HG03457 (cell line): ENCODE measurements at regions not wholly inside any gene's neighbourhood (a gene's known extent, or its start where the extent isn't known, plus 50 kb on each side); places are given as distances from the start of the nearest gene placed in this dataset.
"Not testable (repeated sequence)": the region's sequence is repeated elsewhere in the genome, so short reads cannot be mapped to it uniquely, and the experiment has no call there.

ENCODE experiments used
- ATAC-seq: cut with Tn5 transposase; IDR thresholded peaks from one replicate; pipeline ENCODE4 v1.9.1; 2021; ENCODE audit warnings: moderate number of reproducible peaks; ENCODE audit not compliant: unreplicated experiment

DNA sequence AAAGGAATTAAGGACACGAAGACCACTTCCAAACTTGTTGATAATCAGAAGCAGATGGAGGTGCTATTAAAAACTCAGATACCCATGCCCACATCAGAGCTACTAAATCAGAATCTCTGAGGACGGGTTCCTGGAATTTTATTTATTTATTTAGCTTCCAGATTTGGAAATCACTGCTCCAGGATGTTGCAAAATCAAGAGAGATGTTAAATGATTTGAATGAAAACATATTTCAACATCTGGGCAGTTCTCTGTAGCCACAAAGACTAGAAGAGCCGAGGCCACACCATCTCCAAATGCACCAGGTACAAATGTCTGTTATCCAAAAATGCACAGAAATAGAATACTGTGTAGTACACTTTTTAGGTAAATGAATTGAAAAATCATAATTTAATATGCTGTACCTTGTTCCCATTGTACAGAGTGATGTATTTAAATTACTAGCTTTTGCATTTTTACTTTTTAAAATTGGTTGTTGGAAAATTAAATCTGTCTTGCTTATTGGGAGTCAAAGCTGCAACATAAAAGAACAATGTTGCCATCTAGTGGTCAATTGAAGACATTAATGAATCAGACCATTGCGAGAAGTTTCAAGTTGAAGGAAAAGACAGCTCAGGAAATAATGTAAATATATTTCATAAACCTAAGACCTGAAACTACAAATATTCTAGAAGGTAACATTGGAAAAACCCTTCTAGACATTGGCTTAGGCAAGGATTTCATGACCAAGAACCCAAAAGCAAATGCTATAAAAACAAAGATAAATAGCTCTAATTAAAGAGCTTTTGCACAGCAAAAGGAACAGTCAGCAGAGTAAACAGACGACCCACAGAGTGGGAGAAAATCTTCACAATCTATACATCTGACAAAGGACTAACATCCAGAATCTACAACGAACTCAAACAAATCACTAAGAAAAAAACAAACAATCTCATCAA is 151.3 kb upstream of the TTC29 start:
- no peak for ATAC-seq

DNA sequence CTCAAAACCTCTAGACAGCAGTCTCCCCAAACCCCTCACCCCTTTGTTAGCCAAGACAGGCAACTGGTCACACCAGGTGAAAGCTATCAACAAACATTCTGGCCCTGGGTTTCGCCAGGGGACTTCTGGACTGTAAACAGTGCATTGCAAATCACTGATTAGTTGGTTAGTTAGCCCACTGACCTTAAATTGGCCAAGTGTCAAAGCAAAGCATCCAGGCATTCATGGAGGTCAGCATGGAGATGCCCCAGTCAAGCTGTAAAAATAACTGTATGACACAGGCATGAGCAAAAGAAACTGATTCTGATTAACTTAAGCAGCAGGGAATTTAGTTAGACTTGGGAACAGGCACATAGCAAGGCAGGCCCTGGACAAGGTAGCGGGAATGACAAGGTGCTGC is 156.0 kb upstream of the TTC29 start:
- no peak for ATAC-seq

DNA sequence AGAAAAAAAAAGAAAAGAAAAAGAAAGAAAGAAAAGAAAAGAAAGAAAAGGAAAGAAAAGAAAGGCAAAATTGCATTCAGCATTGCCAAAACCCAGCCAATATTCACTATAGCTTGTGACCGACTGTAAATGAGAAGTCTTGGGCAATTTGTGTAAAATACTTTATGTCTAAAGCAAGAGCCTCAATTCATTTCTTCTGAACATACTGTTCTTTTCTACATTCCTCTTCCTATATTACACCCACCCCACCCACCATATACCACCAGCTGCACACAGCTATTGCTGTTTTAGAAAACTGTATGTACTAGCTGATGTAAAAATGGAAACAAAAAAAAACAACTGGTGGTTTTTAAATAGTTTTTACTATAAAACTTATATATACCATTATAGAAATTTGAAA is 156.9 kb upstream of the TTC29 start:
- no peak for ATAC-seq

DNA sequence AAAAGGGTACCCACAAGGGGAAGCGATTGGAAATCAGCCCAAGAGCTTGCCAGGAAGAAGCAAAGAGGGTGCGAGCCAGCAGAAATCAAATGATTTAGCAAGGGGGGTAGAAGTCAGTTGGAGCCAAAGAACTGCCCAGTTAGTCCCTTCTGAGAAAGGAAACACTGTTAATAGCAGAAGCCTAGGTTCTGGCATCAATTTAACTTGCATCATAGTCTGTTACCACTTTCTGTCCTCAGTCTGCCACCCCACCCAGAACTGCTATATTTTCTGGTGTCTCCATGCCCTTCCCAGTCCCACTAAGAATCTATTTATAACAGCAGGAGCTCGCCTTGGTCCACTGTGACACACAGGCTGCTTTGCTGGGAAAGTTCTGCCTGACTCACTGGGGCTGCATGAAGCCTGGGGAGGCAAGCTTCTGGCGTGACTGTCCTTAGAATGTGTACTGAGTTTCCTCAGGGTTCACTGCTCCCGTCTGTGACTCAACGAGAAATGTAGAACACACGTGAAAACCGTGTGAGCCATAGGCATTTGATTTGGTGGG is 157.8 kb upstream of the TTC29 start:
- no peak for ATAC-seq

DNA sequence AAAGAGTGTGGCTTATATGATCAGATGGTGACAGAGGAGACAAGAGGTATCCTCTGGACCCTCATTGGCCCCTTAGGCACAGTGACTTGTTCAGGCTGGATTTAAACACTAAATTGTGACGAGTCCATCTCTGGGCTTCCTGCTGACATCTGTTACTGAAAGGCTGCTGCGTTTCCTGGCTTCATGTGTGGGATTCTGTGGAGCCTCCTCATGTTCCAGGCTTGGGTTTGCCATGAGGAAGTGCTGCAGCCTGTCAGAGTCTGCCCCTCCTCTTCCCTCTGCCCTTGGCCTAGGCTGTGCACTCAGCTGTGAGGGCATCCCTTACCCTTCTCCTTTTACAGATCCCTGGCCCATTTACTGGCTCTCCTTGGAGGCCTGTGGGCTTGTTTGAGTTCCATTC is 159.1 kb upstream of the TTC29 start:
- ATAC-seq = no peak

DNA sequence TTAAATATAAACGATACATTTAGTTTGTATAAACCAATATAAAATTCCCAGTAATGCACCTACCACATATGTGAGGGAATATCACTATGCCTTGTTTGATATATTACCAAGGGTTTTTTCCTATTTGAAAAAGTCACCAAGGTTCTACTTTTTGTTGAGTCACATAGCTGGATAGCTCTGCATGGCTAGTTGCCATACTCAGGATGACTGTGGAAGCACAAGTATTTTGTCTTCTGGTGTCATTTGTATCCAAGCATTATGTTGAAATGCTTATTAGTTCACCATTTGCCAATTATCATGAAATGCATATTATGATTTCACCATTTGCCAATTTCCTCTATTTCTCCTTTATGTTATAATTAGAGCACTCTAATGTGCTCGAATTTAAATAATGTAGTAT is 162.7 kb upstream of the TTC29 start:
- ATAC-seq = no peak

DNA sequence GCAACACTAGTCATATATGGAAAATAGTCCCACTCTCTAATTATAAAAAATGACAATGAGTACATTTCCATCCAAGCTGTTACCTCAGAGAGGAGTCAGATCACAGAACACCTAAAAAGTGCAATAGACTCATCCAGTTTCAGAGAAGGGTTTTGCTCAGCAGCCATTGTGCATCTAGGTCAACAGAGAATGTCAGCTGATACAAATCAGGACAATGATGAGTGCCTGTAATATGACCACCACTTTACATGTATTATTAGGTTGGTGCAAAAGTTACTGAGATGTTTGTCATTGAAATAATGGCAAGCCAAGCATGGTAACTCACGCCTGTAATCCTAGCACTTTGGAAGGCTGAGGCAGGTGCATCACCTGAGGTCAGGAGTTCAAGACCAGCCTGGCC is 164.1 kb upstream of the TTC29 start:
- no peak for ATAC-seq

DNA sequence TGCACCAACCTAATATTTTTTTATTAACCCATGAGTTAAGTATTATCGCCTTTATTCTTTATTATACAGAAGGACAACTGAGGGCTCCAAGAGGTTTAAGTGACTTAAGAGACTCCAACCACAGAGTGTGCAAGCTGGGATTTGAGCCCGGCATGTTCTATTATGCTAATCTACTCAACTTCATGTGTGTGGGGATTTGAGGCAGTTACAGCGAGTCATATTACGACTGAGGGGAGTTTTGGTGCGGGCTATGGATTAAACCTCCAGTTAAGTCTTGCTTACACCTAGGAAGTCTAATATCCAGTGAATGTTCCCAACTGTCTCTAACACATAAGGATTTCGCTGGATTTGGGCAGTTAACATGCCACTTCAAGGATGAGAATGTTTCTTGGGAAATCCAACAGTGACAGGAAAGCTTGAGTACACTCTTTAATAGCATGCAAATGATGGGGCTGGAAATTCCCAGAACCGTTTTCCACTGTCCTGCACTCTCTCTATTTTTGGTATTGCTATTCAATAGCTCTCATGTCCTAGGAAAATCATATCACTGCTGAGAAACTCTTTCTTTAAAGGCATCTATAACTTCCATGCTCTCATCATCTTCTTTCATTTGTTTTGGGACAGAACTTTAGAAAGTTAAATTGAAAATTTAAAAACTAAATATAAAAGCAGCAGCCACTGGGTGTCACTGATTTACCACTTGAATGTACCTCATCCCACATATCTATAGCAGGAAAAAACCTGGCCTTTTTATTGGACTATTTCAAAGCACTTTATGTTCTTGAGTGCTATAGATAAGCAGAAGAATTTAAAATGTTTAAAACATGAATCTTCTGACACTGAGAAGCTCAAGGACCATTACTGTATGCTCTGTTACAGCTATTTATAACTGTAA is 165.1 kb upstream of the TTC29 start:
- ATAC-seq = no peak

DNA sequence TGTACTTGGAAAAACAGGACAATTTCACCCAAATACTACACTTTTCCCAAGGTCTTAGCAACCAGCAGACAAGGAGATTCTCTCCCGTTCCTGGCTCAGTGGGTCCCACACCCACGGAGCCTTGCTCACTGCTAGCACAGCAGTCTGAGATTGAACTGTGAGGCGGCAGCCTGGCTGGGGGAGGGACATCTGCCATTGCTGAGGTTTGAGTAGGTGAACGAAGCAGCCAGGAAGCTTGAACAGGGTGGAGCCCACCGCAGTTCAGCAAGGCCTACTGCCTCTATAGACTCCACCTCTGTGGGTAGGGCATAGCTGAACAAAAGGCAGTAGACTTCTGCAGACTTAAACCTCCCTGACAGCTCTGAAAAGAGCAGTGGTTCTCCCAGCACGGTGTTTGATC is 166.5 kb upstream of the TTC29 start:
- ATAC-seq = not testable (repeated sequence)

DNA sequence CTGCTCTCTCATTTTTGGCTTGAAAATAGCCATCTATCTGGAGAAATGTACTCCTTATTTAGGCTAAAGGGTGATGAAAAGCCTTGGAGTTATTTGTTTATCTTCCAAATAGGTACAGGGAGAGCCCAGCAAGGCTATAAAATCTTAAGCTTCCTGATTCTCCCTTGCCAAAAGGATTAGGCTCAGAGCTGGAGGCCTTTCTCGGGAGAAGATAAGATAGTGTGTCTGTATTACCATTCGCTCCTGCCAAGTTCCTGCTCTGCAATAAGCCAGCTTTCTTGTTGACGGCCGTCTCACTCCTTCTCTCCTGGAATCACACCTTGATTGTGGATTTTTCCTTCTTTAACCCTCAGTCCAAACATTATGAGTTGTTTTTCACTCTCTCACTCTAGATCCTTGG is 171.8 kb upstream of the TTC29 start:
- no peak for ATAC-seq

DNA sequence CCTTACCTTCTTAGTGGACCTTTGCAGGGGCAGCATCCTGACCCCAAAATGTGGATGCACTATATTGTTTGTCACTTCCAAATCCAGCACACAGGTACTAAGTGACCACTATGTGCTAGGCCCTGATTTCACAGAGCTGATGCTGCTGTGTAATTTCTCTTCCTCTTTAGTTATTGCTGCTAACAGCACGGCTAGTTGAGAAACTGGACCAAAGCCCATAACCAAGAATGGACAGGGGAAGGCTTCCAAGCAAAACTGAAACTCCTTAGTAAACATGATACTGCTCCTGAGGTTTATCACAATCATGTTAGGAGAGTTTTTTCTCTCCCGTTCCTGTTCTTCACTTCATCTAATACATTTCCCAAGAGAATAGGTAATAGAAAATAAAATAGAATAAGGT is 172.9 kb upstream of the TTC29 start:
- ATAC-seq = no peak

DNA sequence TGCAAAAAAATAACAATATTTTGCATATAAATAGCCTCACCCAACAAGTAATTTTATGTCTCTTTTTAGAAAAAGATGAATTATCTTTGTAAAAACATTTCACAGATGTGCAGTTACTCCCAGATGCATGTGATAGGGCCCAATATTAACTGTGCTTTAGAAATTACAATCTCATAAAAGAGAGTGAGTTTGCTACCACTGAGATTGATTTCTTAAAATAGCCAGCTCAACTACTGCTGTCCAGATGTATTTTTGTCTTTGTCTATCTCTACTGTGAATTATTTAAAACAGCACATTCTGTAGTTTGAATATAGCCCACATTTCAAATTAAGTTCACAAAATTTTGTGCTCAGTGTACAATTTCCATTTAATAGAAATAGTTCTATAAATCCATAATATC is 177.0 kb upstream of the TTC29 start:
- ATAC-seq = no peak

DNA sequence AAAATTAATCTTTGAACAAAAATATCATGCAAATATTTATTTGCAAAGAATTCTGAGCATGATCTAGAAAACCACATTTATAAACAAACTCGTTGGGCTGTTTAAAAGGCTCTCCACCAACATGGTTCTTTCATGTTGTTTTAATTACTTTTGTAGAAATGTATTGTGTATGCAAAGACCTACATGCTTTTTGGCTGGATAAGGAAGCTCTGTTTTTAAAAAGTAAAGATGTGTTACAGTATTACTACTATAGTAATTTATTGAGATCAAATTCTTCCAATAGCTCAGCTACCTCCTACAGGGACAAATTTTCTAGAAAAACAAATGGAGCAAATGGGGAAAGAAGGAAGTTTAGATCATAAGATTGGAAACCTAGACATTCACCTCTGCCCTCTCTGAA is 177.5 kb upstream of the TTC29 start:
- no peak for ATAC-seq

DNA sequence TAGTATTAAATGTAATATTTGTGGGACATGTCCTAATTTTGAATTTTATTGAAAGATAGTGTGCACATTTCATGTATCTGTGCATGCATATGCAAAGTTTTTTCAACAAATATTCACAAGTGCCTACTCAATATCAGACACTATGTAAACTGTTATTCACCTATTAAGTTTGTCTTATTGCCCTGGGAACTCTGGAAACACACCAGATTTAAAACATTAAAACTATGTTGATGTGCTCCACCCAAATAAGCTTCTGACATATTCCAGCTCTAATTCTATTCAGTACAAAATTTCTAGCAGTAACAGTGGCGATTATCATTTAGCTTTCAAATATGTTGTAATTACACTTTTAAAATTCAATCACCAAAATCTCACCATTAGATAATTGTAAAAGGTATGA is 183.1 kb upstream of the TTC29 start:
- ATAC-seq = no peak

DNA sequence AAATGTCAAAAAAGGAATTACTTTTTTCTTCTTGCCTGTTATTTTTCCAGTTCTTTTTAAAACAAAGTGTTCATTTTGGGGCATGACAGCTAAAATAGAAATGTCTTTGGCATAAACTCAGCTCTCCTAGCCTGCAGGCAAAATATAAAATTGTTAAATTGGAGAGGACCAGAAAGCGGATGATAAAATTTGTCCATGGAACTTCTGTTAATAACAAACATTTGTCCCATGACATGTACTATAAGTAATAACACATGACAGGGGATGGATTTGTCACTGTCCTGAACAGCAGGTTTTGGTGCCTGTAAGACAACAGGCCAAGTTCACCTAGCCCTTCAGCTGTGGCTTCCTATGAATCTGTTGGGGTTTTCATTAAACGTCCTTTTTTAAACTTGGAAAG is 184.0 kb upstream of the TTC29 start:
- ATAC-seq = no peak

DNA sequence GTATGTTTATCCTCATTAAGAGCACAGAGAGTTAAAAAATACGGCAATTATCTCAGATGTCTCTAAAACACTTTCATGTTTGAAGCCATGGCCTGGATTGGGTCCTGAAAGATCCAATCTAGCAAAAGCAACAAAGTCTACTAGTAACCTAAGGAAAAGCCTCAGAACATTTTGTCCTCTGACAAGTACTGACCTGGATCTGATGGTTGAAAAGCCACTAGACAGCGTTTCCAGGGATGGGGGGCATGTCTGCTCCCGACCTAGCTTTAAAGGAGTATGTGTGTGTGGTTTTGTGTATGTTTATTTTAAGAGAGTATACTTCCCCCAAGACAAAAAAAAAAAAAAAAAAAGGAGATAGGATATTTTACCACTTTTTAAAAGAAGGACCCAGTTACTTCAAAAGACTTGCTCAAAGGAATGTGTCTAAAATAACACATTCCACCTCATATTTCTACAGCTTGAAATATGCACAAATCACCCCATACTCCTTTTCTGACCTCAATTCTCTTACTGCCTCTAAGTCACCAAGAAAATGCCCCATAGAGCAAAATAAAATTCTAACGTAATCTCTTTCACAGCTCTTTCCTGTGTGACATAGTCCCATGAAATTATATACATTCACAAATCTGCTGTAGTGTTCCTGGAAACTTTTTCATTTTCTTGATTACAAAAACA is 189.0 kb upstream of the TTC29 start:
- ATAC-seq = no peak

DNA sequence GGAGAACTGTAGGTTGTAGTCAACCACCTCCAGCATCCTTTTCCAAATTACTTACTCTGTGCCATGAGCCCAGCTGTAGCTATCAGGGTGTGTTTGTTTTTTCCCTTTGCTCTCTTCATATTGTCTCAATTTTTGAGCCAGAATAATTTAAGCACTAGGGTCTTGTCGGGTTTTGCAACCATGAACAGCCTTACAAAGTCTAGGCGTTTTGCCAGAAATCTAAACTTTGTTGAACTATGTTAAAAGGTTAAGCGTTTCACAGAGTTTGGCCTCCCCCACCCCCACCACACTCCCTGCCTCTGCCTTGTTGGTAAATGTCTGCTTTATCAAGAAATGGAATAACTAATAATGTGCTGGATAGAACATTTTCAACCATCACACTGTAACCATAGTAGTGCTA is 190.6 kb upstream of the TTC29 start:
- ATAC-seq = no peak

DNA sequence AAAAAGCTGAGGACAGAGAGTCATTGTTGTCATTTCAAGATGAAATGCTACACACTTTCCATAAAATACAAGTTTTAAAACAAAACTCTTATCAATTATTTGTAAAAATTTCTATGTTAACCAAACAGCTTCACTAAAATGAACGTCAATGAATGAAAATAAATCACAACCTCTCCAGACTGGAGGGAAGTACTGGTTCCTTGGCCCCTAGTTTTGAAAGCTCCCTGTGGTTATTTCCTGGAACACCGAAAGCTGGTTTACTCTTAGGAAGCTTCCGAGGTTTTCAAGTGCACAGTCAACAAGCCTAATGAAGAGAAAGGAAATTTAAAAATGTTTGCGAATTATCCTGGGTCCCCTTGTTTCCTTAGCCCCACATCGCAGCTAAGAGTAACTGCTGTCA is 191.1 kb upstream of the TTC29 start:
- no peak for ATAC-seq

DNA sequence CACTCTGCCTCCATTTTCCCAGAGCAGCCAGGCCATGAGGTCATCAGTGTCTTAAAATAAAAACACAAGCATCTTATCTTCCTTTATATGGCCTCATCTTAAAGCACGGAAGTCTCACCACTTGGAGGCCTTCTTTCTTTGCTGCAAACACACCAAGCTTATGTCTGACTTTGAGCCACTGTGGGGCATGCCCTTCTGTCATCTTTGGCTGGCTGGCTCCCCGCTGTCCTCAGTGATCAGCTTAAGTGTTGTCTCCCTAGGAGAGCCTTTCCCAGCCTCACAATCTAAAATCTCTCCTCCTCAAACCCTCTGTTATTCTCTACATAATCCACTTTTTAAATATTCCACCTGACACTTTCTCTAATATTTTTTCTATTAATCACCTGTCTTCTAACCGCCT is 191.6 kb upstream of the TTC29 start:
- no peak for ATAC-seq

DNA sequence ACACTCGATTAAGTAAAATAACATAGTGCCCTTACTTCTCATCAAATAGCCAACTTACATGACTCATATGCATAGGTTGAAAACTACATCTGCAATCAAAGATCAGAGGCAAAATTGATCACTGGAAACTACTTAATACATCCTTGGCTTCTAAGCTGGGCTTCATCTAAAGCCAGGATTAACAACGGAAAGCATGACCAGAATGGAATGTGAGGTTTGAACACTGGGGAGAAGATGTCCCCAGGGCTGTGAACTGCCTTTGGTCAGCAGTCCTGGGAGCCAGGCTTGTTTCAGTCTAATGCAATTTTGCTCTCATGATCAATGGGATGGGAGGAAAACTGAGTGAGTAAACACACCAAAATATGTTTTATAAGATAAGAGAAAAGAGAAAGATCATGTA is 192.5 kb upstream of the TTC29 start:
- no peak for ATAC-seq
